ENCODE measurements at regions not wholly inside any gene's neighbourhood (a gene's known extent, or its start where the extent isn't known, plus 50 kb on each side); places are given as distances from the start of the nearest gene placed in this dataset.

GRCh38 chr12:126354633-126355032 is 1289.4 kb downstream of the AACS start:
- no peak overlapping the region for H3K4me3 ChIP-seq (ENCODE audit: low read length)
- H3K27me3 ChIP-seq (ENCODE audit: insufficient read depth, low read depth, low read length) = no peaks in the 10 kb centered on the region
- H3K9me3 ChIP-seq (ENCODE audit: low read length) = no peaks in the 10 kb centered on the region
- H3K79me2 ChIP-seq (replicated peaks; ENCODE audit: insufficient read depth, low read length) = no peaks in the 10 kb centered on the region
- no peaks in the 10 kb centered on the region for H3F3A ChIP-seq (ENCODE audit: insufficient read depth, low read length, poor library complexity, severe bottlenecking)
- no peaks in the 10 kb centered on the region for H3K9me2 ChIP-seq (ENCODE audit: insufficient read depth, low read length)
- H2AFZ ChIP-seq (ENCODE audit: low read depth, low read length) = no peak overlapping the region
- no peak overlapping the region for H3K4me2 ChIP-seq (ENCODE audit: low read length)
- H3K9ac ChIP-seq (ENCODE audit: low read length) = no peak overlapping the region
- no peak for TF ChIP-seq POLR2AphosphoS5 (IDR thresholded peaks at IDR 0.05)
- no peaks in the 10 kb centered on the region for H3K36me3 ChIP-seq (ENCODE audit: insufficient read depth, low read length)
- no peaks in the 10 kb centered on the region for H4K20me1 ChIP-seq (ENCODE audit: insufficient read depth)
- no peak overlapping the region for H3K27ac ChIP-seq (ENCODE audit: low read length)

- no peak overlapping the region for H3K9ac ChIP-seq (ENCODE audit: low read length)
- no peaks in the 10 kb centered on the region for H3K27me3 ChIP-seq (ENCODE audit: insufficient read depth, low read depth, low read length)
- no peaks in the 10 kb centered on the region for H3F3A ChIP-seq (ENCODE audit: insufficient read depth, low read length, poor library complexity, severe bottlenecking)
- no peak overlapping the region for H2AFZ ChIP-seq (ENCODE audit: low read depth, low read length)
- no peaks in the 10 kb centered on the region for H4K20me1 ChIP-seq (ENCODE audit: insufficient read depth)
- no peaks in the 10 kb centered on the region for H3K79me2 ChIP-seq (replicated peaks; ENCODE audit: insufficient read depth, low read length)
- no peaks in the 10 kb centered on the region for H3K9me3 ChIP-seq (ENCODE audit: low read length)
- H3K27ac ChIP-seq (ENCODE audit: low read length) = no peak overlapping the region
- H3K9me2 ChIP-seq (ENCODE audit: insufficient read depth, low read length) = no peaks in the 10 kb centered on the region
- no peak overlapping the region for H3K4me2 ChIP-seq (ENCODE audit: low read length)
- TF ChIP-seq TAF1 (IDR thresholded peaks at IDR 0.05; ENCODE audit: low read depth) (no peak), SMC3 (conservative IDR thresholded peaks at IDR 0.05; ENCODE audit: poor library complexity) (no peak), CTCF (IDR thresholded peaks at IDR 0.05; ENCODE audit: poor library complexity, severe bottlenecking) (no peak), EZH2 (IDR thresholded peaks at IDR 0.05; ENCODE audit: borderline replicate concordance, insufficient read depth, low read length, poor library complexity, severe bottlenecking) (no peak), RAD21 (conservative IDR thresholded peaks at IDR 0.05) (no peak), EP300 (conservative IDR thresholded peaks at IDR 0.05; ENCODE audit: poor library complexity, severe bottlenecking) (no peak), MXI1 (conservative IDR thresholded peaks at IDR 0.05; ENCODE audit: poor library complexity, severe bottlenecking) (no peak), POLR2AphosphoS5 (IDR thresholded peaks at IDR 0.05) (no peak)
- TF ChIP-seq, protein P1, sequence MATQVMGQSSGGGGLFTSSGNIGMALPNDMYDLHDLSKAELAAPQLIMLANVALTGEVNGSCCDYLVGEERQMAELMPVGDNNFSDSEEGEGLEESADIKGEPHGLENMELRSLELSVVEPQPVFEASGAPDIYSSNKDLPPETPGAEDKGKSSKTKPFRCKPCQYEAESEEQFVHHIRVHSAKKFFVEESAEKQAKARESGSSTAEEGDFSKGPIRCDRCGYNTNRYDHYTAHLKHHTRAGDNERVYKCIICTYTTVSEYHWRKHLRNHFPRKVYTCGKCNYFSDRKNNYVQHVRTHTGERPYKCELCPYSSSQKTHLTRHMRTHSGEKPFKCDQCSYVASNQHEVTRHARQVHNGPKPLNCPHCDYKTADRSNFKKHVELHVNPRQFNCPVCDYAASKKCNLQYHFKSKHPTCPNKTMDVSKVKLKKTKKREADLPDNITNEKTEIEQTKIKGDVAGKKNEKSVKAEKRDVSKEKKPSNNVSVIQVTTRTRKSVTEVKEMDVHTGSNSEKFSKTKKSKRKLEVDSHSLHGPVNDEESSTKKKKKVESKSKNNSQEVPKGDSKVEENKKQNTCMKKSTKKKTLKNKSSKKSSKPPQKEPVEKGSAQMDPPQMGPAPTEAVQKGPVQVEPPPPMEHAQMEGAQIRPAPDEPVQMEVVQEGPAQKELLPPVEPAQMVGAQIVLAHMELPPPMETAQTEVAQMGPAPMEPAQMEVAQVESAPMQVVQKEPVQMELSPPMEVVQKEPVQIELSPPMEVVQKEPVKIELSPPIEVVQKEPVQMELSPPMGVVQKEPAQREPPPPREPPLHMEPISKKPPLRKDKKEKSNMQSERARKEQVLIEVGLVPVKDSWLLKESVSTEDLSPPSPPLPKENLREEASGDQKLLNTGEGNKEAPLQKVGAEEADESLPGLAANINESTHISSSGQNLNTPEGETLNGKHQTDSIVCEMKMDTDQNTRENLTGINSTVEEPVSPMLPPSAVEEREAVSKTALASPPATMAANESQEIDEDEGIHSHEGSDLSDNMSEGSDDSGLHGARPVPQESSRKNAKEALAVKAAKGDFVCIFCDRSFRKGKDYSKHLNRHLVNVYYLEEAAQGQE (IDR thresholded peaks at IDR 0.05; ENCODE audit: borderline replicate concordance) = no peak
- H3K36me3 ChIP-seq (ENCODE audit: insufficient read depth, low read length) = no peaks in the 10 kb centered on the region
- no peak overlapping the region for H3K4me3 ChIP-seq (ENCODE audit: low read length)
Measured at GRCh38 chr12:126355346-126355745, 1290.1 kb downstream of the AACS start.

DNA sequence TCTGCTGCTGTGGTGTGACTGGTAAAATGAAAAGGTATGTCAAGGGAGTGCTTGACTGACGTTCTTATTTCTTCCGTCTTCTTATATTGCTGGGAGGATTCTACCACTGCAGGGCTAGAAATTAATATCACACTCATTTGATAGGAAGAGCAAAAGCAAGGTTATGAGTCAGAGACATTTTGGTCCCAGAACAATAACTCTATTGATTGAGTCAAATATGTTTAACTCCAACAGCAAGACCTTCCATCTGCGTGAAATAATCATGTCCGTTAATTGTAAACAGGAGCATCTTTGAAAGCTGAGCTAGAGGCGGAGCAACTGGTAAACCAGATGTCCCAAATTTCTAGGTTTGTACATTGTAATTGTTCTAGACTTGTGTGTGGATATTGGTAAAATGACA is 1293.6 kb downstream of the AACS start:
- Histone ChIP-seq H3K9me3 (ENCODE audit: low read length) (no peaks in the 10 kb centered on the region), H3K9ac (ENCODE audit: low read length) (no peak overlapping the region), H2AFZ (ENCODE audit: low read depth, low read length) (no peak overlapping the region), H3K27ac (ENCODE audit: low read length) (no peak overlapping the region), H3K4me3 (ENCODE audit: low read length) (no peak overlapping the region), H4K20me1 (ENCODE audit: insufficient read depth) (no peaks in the 10 kb centered on the region), H3K9me2 (ENCODE audit: insufficient read depth, low read length) (no peaks in the 10 kb centered on the region), H3K79me2 (replicated peaks; ENCODE audit: insufficient read depth, low read length) (no peaks in the 10 kb centered on the region), H3F3A (ENCODE audit: insufficient read depth, low read length, poor library complexity, severe bottlenecking) (no peaks in the 10 kb centered on the region), H3K27me3 (ENCODE audit: insufficient read depth, low read depth, low read length) (no peaks in the 10 kb centered on the region), H3K36me3 (ENCODE audit: insufficient read depth, low read length) (no peaks in the 10 kb centered on the region), H3K4me2 (ENCODE audit: low read length) (no peak overlapping the region)
- TF ChIP-seq, protein P1 (IDR thresholded peaks at IDR 0.05; ENCODE audit: borderline replicate concordance) = no peak
- TF ChIP-seq TAF1 (IDR thresholded peaks at IDR 0.05; ENCODE audit: low read depth) (no peak), POLR2AphosphoS5 (IDR thresholded peaks at IDR 0.05) (no peak), EP300 (conservative IDR thresholded peaks at IDR 0.05; ENCODE audit: poor library complexity, severe bottlenecking) (no peak), CTCF (IDR thresholded peaks at IDR 0.05; ENCODE audit: poor library complexity, severe bottlenecking) (no peak), SMC3 (conservative IDR thresholded peaks at IDR 0.05; ENCODE audit: poor library complexity) (no peak), EZH2 (IDR thresholded peaks at IDR 0.05; ENCODE audit: borderline replicate concordance, insufficient read depth, low read length, poor library complexity, severe bottlenecking) (no peak), RAD21 (conservative IDR thresholded peaks at IDR 0.05) (no peak), MXI1 (conservative IDR thresholded peaks at IDR 0.05; ENCODE audit: poor library complexity, severe bottlenecking) (no peak)
